HCEC 1CT (cell line): ENCODE measurements at regions not wholly inside any gene's neighbourhood (a gene's known extent, or its start where the extent isn't known, plus 50 kb on each side); places are given as distances from the start of the nearest gene placed in this dataset.

Source experiments
- DNase-seq: peaks from one replicate; pipeline ENCODE4 v3.0.0-alpha.2; 2017

GRCh38 chr4:20532116-20532790 lies 168.0 kb upstream of the PACRGL start:
- no peak for DNase-seq

GRCh38 chr4:20532871-20533870 lies 167.1 kb upstream of the PACRGL start:
- DNase-seq, result peak; percentile 5

DNA sequence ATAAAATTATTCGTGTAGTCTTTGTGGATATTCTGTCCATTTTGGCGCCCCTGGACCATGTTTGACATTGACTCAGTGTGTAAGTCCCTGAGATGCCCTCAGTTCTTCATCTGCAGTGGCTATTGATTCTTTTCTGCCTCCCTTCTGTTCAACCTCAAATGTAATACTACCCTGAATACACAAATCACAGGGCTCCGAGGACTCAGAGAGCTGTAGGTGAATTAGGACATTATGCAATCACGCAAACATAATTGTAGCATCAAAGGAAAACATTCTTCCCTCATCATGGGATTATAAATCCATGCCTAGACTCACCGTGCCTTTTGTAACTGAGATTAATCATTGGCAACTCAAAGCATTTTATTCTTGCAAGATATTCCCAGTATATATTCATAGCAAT lies 161.4 kb upstream of the PACRGL start:
- DNase-seq, result no peak

GRCh38 chr4:20543131-20543530 lies 157.1 kb upstream of the PACRGL start:
- DNase-seq, result no peak

DNA sequence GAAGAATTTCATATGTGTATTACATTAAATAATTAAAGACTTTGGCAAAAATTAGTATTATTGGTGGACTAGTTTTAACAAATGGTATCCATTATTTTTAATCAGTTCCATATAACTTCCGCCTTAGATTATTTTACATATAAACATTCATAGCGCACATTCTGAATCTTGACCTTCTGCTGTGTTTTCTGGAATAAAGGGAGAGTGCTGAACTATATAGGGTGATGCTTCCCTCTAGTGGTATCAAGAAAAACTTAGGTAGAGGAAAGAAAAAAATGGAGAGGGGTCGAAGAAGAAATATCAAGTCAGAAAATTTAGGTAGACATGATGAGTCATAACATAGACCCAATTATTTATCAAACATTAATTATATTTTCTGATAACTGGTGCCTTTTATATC lies 155.6 kb upstream of the PACRGL start:
- peak; percentile 58 for DNase-seq

DNA sequence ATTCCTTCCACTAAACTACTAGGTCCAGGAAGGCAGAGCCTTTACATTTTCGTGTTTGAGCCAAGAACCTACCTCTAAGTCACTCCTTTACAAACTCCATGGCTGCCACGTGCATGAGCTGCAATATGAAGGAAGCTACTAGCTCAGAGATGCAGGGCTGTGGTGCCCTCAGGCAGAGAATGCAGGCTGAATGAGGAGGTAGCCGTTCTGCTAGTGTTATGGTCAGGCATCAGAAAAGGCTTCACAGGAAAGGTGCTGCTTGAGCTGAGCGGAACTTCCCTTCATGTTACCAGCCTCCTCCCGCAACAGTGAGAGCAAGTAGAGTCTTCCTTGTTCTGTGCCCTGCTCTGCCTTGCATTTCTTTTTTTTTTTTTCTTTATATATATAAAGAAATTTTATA lies 148.3 kb upstream of the PACRGL start:
- DNase-seq, result no peak

DNA sequence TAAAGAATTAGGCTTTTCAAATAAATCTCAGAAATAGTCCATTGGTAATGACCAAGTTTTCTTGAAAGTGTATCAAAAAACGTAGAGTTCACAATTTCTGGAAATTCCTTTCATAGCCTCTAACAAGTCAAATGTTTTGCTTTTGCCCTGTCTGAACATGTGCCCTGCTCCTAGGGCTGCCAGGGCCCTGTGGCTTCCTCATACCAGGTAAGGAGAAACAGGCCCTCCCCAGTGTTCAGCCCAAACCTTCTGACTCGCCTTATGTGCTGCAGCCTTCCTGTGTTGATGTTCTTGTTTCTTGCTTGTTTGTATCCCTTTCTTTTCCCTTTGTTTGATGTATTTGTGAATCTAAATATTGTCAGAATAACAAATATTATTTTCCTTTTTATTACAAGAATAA lies 146.1 kb upstream of the PACRGL start:
- DNase-seq, result no peak

DNA sequence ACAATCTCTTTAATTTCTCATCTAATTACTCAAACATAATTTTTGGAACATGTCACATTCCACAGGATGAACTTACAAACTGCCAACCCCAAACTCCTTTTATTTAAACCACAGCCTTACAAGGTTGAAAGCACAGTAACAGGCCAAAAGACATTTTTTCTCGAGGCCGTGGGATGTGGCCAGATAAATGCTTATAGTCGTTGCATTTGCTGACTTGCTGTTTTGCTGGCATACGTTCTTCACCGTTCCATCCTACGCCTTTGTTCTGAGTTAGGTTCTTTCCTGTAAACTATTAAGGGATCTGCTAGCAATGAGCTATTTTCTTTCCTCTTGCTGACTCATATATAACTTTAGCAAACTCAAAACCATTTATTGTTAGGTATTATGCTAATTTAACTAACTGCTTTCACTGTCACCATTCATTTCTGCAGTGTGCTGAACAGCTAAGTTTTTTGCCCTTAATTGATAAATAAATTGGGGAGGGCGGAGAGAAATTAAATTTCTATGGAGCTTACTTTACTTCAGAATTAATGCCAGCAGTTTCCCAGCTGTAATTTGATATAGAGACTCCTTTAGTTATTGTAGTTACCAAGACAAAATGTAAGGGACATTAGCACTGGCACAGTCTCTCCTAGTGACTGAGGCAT lies 135.1 kb upstream of the PACRGL start:
- no peak for DNase-seq

DNA sequence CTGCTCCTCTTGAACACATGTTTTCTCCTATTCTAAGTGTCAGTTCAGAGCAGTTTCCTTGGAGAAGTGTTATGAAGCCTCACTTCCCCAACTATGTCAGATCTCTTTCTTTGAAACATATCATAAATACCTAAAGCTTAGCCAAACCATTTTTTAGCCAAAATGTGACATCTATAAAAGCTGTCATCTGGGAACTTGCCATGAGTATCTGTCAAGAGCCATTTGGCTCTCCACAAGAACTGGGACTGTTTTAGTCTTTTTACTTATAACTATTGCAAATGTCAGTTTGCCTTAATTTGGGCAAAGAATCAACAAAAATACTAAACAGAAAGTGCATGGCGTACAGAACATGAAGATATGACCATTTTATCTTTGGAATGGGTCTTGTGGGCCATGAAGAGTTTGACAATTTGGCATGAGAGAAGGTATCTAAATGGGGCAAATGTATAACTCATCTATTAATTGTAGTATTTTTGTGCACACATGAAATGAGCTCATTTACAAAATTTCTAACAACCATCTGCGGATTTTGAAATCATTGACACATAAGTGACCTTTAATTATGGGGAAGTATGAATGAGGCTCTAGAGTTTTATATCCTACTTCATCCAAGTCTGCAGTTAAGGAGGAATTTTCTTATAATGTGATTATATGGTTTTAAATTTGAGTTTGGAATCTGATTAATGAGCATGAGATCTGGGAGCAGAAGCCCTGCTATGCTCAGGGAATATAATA lies 129.1 kb upstream of the PACRGL start:
- no peak for DNase-seq

DNA sequence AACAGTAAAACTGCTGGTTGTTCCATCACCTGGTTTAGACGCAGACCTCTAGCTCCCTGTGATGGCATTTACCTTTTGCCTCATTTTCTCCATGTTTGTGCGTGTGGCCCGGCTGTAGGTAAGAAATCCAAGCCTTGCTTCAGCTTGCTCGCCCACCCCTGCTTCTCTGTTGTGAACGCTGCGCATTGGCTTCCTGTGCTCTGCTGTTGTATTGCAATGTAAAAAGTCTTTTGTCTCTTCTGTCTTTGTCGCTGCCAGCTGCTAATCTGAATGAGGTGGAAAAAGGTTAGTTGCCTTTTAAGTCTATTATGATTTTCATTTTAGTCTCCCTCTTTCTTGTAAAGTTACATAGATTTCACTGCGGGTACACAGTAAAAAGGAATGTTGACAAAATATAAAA lies 127.3 kb upstream of the PACRGL start:
- DNase-seq, result no peak

- no peak for DNase-seq
Observed at GRCh38 chr4:20574986-20575385, 125.3 kb upstream of the PACRGL start.

- DNase-seq, result no peak
Observed at GRCh38 chr4:20575486-20575885, 124.8 kb upstream of the PACRGL start.

DNA sequence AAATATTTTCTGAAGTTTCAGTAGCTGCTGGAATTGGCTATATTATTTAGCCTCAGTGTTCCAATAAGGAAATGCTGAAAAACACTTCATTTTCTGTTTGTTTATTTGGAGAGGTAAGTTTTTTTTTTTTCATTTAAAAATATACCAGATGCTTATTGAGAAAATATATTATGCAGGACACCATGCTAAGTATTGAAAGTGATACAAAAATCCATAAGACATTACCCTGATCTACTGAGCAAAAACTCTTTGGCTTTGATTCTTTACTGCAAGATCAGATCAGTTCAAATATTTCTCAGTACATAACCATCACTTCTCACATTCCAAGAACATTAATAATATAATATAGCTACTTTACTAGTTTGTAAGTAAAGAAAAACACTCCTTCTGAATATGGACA lies 123.4 kb upstream of the PACRGL start:
- no peak for DNase-seq

DNA sequence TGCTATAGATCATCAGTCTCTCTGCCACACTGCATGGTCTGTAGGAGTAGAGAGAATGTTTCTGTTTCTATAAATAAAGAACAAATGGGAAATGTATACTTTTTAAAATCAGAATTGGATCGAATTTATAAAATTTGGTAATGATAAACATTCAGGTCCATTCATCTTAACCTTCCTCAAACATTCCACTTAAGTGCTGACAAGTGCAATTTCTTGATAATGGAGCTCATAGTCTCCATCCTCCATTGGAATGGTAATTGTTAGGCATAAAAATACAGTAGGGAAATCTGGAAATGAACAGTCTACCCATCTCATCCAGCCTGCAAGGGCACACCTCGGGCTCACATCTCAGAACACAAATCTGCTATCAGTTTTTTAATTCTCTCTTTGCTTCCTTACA lies 122.6 kb upstream of the PACRGL start:
- no peak for DNase-seq

- no peak for DNase-seq
Observed at GRCh38 chr4:20580907-20581306, 119.4 kb upstream of the PACRGL start.

DNA sequence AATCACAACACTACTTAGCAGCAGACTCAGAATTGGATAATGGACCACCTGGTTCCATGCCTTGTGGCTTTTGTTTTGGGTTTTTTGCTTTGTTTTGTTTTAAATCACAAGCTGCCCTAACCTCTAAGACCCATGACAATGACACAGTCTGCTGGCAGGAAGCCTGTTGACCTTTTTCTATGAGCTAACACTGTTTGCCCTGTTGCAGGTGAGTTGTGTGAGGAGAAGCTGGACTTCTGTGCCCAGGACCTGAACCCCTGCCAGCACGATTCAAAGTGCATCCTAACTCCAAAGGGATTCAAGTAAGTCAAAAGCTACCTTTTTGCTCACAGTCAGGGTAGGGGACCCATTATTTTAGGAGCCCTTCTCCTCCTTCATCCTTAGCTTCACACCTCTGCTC lies 110.8 kb upstream of the PACRGL start:
- DNase-seq, result no peak

GRCh38 chr4:20590849-20591248 lies 109.4 kb upstream of the PACRGL start:
- no peak for DNase-seq

GRCh38 chr4:20591571-20591970 lies 108.7 kb upstream of the PACRGL start:
- DNase-seq, result no peak

GRCh38 chr4:20592013-20592412 lies 108.2 kb upstream of the PACRGL start:
- DNase-seq, result no peak

- DNase-seq, result no peak
Observed at GRCh38 chr4:20592663-20593062, 107.6 kb upstream of the PACRGL start.

DNA sequence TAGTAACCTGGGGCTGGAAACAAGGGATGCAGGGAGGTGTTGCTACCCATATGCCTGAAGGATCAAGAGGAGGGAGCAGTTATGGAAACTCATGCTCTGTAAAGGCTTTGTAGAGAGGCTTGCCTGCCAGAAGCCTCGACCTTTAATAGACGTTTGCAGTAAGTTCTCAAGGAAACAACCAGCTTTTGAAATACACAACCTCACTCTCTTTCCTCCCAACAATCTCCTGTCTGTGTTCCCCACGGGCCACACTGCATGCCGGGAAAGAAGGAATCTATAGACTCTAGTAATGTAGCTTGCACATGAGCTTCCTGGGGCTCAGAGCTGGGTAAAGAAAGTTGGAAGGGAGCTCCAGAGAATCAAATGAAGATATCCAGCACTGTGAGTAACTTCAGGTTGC lies 101.6 kb upstream of the PACRGL start:
- no peak for DNase-seq

GRCh38 chr4:20603671-20604313 lies 96.5 kb upstream of the PACRGL start:
- DNase-seq, result peak; percentile 56

GRCh38 chr4:20612313-20612712 lies 87.9 kb upstream of the PACRGL start:
- no peak for DNase-seq
